ENCODE measurements at regions not wholly inside any gene's neighbourhood (a gene's known extent, or its start where the extent isn't known, plus 50 kb on each side); places are given as distances from the start of the nearest gene placed in this dataset.

- TF ChIP-seq CTCF (IDR thresholded peaks at IDR 0.05; ENCODE audit: low read depth, low read length, missing input control): no peak
- no peak for TF ChIP-seq REST (IDR thresholded peaks at IDR 0.05)
- no peak for TF ChIP-seq YY1 (IDR thresholded peaks at IDR 0.05)
- no peak for TF ChIP-seq JUND (IDR thresholded peaks at IDR 0.05)
- no peak for TF ChIP-seq ZBTB33 (IDR thresholded peaks at IDR 0.05)
- no peak for TF ChIP-seq MAX (IDR thresholded peaks at IDR 0.05)
Measured at GRCh38 chr3:187967993-187968392, 186.0 kb upstream of the LPP start.

All from liver (tissue), 3 donors.